ENCODE measurements at regions not wholly inside any gene's neighbourhood (a gene's known extent, or its start where the extent isn't known, plus 50 kb on each side); places are given as distances from the start of the nearest gene placed in this dataset.

DNA sequence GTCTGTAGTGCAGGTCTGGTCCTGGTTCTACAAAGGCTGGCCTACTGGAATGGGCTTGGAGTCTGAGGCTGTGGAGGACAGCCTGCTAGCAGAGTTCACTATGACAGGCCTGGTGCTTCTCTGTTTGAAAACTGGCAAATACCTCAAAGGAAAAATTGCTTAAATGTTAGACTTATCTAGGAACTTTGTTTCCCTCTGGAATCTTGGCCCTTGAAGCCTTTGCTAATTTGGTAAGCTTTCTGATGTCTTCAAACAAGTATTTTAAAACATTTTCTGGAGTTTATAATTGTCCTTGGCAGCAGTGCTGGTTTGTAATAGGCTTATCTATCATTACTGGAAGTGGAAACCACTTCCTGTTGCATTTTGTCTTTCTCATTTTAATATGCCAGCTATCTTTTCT lies 139.7 kb downstream of the TMEM26 start:
- ATAC-seq (no peak), FAIRE-seq (no peak), DNase-seq (ENCODE audit: low spot score) (no peak)
- Histone ChIP-seq H3K4me1 (ENCODE audit: insufficient read depth, low read length) (no peaks in the 10 kb centered on the region), H3K79me2 (ENCODE audit: insufficient read depth, low read length) (no peaks in the 10 kb centered on the region), H3K27me3 (ENCODE audit: control insufficient read depth in 1 of 2, insufficient read depth in 2 of 2, low read length in 2 of 2) (no peaks in the 10 kb centered on the region; a peak in 1 of 5 replicates), H2AFZ (ENCODE audit: low read length) (no peak overlapping the region), H3K27ac (ENCODE audit: extremely low read length, insufficient read depth, low read length) (no peak overlapping the region), H4K20me1 (ENCODE audit: insufficient read depth, low read length) (no peaks in the 10 kb centered on the region), H3K4me2 (ENCODE audit: low read depth, low read length) (no peak overlapping the region), H3K9ac (ENCODE audit: insufficient read depth, low read depth, low read length) (no peak overlapping the region), H3K9me3 (ENCODE audit: low read length) (no peaks in the 10 kb centered on the region), H3K36me3 (replicated peaks in 1 of 2; ENCODE audit: control insufficient read depth in 1 of 2, insufficient read depth in 2 of 2, low read length in 2 of 2) (no peaks in the 10 kb centered on the region), H3K4me3 (replicated peaks in 1 of 3; ENCODE audit: insufficient read depth in 1 of 3, low read depth in 2 of 3, low read length in 3 of 3) (no peak overlapping the region)
- in situ Hi-C loops (cut with HindIII; ENCODE audit: extremely low pct_ligation_motif_present, low pct_unique_long_range_greater_than_20kb), result no loop called here
- TF ChIP-seq SMC3 (IDR thresholded peaks at IDR 0.05; ENCODE audit: low read length), result no peak
- no peak for TF ChIP-seq ZNF205 (CRISPR knock-in tag; IDR thresholded peaks at IDR 0.05)
- TF ChIP-seq KDM3A (CRISPR knock-in tag; IDR thresholded peaks at IDR 0.05; ENCODE audit: low read depth), result no peak
- TF ChIP-seq THYN1 (CRISPR knock-in tag; IDR thresholded peaks at IDR 0.05; ENCODE audit: borderline replicate concordance, low read depth), result no peak
- no peak for TF ChIP-seq ZNF251 (CRISPR knock-in tag; IDR thresholded peaks at IDR 0.05)
- TF ChIP-seq, protein P1, sequence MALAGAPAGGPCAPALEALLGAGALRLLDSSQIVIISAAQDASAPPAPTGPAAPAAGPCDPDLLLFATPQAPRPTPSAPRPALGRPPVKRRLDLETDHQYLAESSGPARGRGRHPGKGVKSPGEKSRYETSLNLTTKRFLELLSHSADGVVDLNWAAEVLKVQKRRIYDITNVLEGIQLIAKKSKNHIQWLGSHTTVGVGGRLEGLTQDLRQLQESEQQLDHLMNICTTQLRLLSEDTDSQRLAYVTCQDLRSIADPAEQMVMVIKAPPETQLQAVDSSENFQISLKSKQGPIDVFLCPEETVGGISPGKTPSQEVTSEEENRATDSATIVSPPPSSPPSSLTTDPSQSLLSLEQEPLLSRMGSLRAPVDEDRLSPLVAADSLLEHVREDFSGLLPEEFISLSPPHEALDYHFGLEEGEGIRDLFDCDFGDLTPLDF (CRISPR knock-in tag; IDR thresholded peaks at IDR 0.05), result no peak
- TF ChIP-seq XBP1 (CRISPR knock-in tag; IDR thresholded peaks at IDR 0.05), result no peak
- BruUV-seq (replicated peaks), result no TSS peak
- CTCF ChIA-PET (ENCODE audit: low intra/inter-chr PET ratio, low total read pairs), result no interaction called here
- intact Hi-C loops (cut with micrococcal nuclease; ENCODE audit: unreplicated experiment), result no loop called here
- POLR2A ChIA-PET, result no interaction called here

DNA sequence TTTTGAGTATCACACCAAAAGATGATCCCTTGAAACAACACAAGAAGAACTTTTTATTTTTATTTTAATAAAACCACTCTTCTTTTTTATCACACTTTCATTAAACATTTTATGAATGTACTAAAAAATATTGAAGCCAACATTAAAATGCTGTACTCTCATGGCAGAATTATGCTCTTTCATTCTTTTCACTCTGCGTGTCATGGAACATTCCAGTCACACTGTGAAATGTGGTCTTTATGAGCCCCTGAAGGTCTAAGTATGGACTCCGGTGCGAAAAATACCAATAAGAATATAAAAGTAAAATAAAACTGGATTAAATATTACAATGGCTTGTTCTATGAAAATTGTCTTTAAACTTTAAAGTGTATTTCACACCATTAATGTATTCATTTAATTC lies 148.4 kb downstream of the TMEM26 start:
- ChIA-PET POLR2A (no interaction called here), CTCF (ENCODE audit: low intra/inter-chr PET ratio, low total read pairs) (no interaction called here)
- no peak overlapping the region for H3K4me2 ChIP-seq (ENCODE audit: low read depth, low read length)
- H3K4me3 ChIP-seq (replicated peaks in 1 of 3; ENCODE audit: insufficient read depth in 1 of 3, low read depth in 2 of 3, low read length in 3 of 3), result no peak overlapping the region
- no peaks in the 10 kb centered on the region for H4K20me1 ChIP-seq (ENCODE audit: insufficient read depth, low read length)
- H3K9me3 ChIP-seq (ENCODE audit: low read length), result no peaks in the 10 kb centered on the region
- H3K27ac ChIP-seq (ENCODE audit: extremely low read length, insufficient read depth, low read length), result no peak overlapping the region
- no peak overlapping the region for H2AFZ ChIP-seq (ENCODE audit: low read length)
- H3K4me1 ChIP-seq (ENCODE audit: insufficient read depth, low read length), result no peaks in the 10 kb centered on the region
- in situ Hi-C loops (cut with HindIII; ENCODE audit: extremely low pct_ligation_motif_present, low pct_unique_long_range_greater_than_20kb) (no loop called here), intact Hi-C loops (cut with micrococcal nuclease; ENCODE audit: unreplicated experiment) (no loop called here)
- no peak overlapping the region for H3K9ac ChIP-seq (ENCODE audit: insufficient read depth, low read depth, low read length)
- H3K79me2 ChIP-seq (ENCODE audit: insufficient read depth, low read length), result no peaks in the 10 kb centered on the region
- FAIRE-seq (no peak), ATAC-seq (no peak), DNase-seq (ENCODE audit: low spot score) (no peak)
- H3K36me3 ChIP-seq (replicated peaks in 1 of 2; ENCODE audit: control insufficient read depth in 1 of 2, insufficient read depth in 2 of 2, low read length in 2 of 2), result no peaks in the 10 kb centered on the region
- BruUV-seq (replicated peaks), result no TSS peak
- H3K27me3 ChIP-seq (ENCODE audit: control insufficient read depth in 1 of 2, insufficient read depth in 2 of 2, low read length in 2 of 2), result no peaks in the 10 kb centered on the region; a peak in 1 of 5 replicates
- WGBS (ENCODE audit: low lambda C conversion rate), result 38% methylated on average over 3 of the region's 3 CpGs
- no peak for TF ChIP-seq SP5 (CRISPR knock-in tag; IDR thresholded peaks at IDR 0.05; ENCODE audit: borderline replicate concordance, low read depth)
- TF ChIP-seq ZNF331 (CRISPR knock-in tag; IDR thresholded peaks at IDR 0.05), result no peak
- TF ChIP-seq, protein P2, sequence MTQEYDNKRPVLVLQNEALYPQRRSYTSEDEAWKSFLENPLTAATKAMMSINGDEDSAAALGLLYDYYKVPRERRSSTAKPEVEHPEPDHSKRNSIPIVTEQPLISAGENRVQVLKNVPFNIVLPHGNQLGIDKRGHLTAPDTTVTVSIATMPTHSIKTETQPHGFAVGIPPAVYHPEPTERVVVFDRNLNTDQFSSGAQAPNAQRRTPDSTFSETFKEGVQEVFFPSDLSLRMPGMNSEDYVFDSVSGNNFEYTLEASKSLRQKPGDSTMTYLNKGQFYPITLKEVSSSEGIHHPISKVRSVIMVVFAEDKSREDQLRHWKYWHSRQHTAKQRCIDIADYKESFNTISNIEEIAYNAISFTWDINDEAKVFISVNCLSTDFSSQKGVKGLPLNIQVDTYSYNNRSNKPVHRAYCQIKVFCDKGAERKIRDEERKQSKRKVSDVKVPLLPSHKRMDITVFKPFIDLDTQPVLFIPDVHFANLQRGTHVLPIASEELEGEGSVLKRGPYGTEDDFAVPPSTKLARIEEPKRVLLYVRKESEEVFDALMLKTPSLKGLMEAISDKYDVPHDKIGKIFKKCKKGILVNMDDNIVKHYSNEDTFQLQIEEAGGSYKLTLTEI (CRISPR knock-in tag; conservative IDR thresholded peaks at IDR 0.05), result no peak
- TF ChIP-seq, protein P3, sequence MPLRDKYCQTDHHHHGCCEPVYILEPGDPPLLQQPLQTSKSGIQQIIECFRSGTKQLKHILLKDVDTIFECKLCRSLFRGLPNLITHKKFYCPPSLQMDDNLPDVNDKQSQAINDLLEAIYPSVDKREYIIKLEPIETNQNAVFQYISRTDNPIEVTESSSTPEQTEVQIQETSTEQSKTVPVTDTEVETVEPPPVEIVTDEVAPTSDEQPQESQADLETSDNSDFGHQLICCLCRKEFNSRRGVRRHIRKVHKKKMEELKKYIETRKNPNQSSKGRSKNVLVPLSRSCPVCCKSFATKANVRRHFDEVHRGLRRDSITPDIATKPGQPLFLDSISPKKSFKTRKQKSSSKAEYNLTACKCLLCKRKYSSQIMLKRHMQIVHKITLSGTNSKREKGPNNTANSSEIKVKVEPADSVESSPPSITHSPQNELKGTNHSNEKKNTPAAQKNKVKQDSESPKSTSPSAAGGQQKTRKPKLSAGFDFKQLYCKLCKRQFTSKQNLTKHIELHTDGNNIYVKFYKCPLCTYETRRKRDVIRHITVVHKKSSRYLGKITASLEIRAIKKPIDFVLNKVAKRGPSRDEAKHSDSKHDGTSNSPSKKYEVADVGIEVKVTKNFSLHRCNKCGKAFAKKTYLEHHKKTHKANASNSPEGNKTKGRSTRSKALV (CRISPR knock-in tag; IDR thresholded peaks at IDR 0.05), result no peak
- no peak for TF ChIP-seq ZNF3 (CRISPR knock-in tag; IDR thresholded peaks at IDR 0.05)
- TF ChIP-seq, protein P4, sequence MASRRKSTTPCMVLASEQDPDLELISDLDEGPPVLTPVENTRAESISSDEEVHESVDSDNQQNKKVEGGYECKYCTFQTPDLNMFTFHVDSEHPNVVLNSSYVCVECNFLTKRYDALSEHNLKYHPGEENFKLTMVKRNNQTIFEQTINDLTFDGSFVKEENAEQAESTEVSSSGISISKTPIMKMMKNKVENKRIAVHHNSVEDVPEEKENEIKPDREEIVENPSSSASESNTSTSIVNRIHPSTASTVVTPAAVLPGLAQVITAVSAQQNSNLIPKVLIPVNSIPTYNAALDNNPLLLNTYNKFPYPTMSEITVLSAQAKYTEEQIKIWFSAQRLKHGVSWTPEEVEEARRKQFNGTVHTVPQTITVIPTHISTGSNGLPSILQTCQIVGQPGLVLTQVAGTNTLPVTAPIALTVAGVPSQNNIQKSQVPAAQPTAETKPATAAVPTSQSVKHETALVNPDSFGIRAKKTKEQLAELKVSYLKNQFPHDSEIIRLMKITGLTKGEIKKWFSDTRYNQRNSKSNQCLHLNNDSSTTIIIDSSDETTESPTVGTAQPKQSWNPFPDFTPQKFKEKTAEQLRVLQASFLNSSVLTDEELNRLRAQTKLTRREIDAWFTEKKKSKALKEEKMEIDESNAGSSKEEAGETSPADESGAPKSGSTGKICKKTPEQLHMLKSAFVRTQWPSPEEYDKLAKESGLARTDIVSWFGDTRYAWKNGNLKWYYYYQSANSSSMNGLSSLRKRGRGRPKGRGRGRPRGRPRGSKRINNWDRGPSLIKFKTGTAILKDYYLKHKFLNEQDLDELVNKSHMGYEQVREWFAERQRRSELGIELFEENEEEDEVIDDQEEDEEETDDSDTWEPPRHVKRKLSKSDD (CRISPR knock-in tag; IDR thresholded peaks at IDR 0.05; ENCODE audit: low read depth), result no peak
